NT2/D1 (cell line): ENCODE measurements at regions not wholly inside any gene's neighbourhood (a gene's known extent, or its start where the extent isn't known, plus 50 kb on each side); places are given as distances from the start of the nearest gene placed in this dataset.

Experiments
- DNase-seq: peaks from one replicate; pipeline ENCODE4 v3.0.0-alpha.2; 2011; ENCODE audit warnings: low read depth, low spot score
- H3K27me3 ChIP-seq: 2 replicates; pipeline ENCODE4 v1.6.0; 2011; ENCODE audit warnings: mild to moderate bottlenecking; ENCODE audit not compliant: insufficient read length, insufficient read depth
- H3K36me3 ChIP-seq: 2 replicates; pipeline ENCODE4 v1.6.1; 2011; ENCODE audit warnings: mild to moderate bottlenecking, low read length, mixed read lengths; ENCODE audit not compliant: insufficient read depth, insufficient read length
- H3K4me1 ChIP-seq: 2 replicates; pipeline ENCODE4 v1.5.1; 2011; ENCODE audit not compliant: insufficient read depth, insufficient read length
- H3K4me3 ChIP-seq: 2 replicates; pipeline ENCODE4 v1.5.1; 2011; ENCODE audit warnings: low read depth; ENCODE audit not compliant: insufficient read length
- H3K9ac ChIP-seq: 2 replicates; pipeline ENCODE4 v1.6.0; 2011; ENCODE audit warnings: low read depth; ENCODE audit not compliant: insufficient read length
- H3K9me3 ChIP-seq: 2 replicates; pipeline ENCODE4 v1.5.1; 2011; ENCODE audit warnings: mild to moderate bottlenecking, low read length; ENCODE audit not compliant: insufficient read depth
- SUZ12 ChIP-seq: IDR thresholded peaks from 2 replicates; pipeline ENCODE4 v1.6.1; 2011; ENCODE audit not compliant: insufficient read length, insufficient read depth; ENCODE audit errors: extremely low read depth
- YY1 ChIP-seq: IDR thresholded peaks from 2 replicates; pipeline ENCODE4 v1.6.1; 2011; ENCODE audit not compliant: insufficient read length, insufficient read depth
- ZNF274 ChIP-seq: IDR thresholded peaks from 2 replicates; pipeline ENCODE4 v1.6.1; 2011; ENCODE audit warnings: mild to moderate bottlenecking, low read depth, low read length

DNA sequence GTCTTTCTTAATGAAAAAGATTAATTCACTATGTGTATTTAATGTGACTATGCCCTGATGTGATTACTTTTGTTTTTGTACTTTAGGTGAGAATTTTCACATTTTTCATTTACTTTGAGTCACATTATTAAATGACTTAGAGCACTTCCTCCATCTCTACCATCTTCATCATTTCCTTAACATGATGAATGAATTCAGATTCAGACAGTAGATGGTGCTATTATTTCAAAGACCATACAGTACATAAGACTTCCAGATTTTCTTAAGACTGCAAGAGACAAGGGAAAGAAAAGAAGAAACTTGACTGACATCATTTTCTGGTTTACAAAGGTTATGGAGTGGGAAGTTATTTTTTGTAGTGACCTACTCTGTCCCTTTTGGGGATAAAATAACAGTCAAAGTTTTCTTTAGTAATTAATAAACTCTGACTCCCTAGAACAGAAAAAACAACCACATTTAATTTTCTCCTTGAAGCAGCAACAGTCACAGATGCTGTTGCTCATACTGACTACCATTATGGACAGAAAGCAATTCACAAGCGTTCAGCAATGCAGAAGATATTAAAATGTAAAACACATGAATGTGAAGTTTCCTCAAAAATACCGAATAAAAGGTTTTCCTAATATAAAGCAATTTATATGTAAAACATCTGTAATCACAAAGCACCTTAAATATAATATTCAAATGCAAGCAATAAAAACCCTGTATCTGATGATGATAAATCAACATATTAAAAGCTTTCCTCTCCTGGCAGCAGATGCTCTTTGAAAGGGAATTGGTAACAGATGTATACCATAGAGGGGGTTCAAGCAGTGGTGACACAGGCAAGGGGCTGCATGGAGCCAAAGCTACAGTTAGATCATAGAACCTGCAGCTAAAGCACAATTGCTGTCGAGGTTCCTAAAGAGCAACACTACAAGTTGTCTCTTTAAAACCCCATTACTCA, 1010.9 kb upstream of the NXPH2 start:
- no peak overlapping the region for H3K9ac ChIP-seq
- H3K9me3 ChIP-seq, result no peaks in the 10 kb centered on the region
- peak; percentile 9 for DNase-seq
- TF ChIP-seq YY1 (no peak), ZNF274 (no peak), SUZ12 (no peak)
- H3K36me3 ChIP-seq, result no peaks in the 10 kb centered on the region
- no peaks in the 10 kb centered on the region for H3K27me3 ChIP-seq
- H3K4me1 ChIP-seq, result no peaks in the 10 kb centered on the region
- no peak overlapping the region for H3K4me3 ChIP-seq

DNA sequence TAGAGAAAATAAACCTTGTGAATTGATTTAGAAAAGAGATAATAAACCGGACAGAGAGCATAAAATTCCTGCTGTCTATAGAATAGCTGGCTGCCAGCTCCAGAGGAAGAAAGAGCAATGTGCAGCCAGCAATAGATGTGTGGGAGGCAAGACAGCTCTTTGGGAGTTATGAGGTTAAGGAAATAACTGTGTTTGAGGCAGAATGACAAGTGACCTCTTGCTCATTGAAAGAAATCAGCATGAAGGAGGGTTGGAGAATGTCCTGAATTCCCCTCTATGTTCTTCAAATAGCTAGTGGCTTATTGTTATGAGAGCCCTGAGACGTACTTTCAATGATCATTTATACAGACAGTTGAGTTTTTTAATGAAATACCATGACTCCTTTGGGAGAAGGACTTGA, 1009.9 kb upstream of the NXPH2 start:
- DNase-seq, result no peak
- Histone ChIP-seq H3K27me3 (no peaks in the 10 kb centered on the region), H3K9ac (no peak overlapping the region), H3K4me1 (no peaks in the 10 kb centered on the region), H3K36me3 (no peaks in the 10 kb centered on the region), H3K9me3 (no peaks in the 10 kb centered on the region), H3K4me3 (no peak overlapping the region)
- TF ChIP-seq SUZ12, result no peak
- no peak for TF ChIP-seq ZNF274
- no peak for TF ChIP-seq YY1

DNA sequence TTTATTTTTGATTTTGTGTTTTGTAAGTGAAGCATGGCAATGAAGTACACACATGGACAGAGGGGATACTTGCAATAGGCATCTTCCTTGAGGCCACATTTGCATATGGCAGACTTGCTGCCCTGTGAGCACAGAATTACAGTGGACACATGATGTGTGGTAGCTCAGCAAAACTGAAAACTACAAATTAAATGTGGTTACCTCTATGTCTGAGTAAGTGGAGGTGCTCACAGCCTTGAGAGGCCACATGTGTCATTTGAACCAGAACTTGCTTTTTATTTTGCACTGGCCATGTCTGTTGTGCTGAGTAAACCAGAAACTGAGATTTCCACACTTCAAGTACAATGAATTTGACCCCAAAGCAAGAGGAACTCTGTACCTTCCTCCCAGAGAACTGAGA, 998.5 kb upstream of the NXPH2 start:
- H3K27me3 ChIP-seq, result no peaks in the 10 kb centered on the region
- H3K9ac ChIP-seq, result no peak overlapping the region
- no peaks in the 10 kb centered on the region for H3K36me3 ChIP-seq
- TF ChIP-seq ZNF274, result no peak
- no peak for TF ChIP-seq SUZ12
- TF ChIP-seq YY1, result no peak
- H3K4me1 ChIP-seq, result no peaks in the 10 kb centered on the region
- no peaks in the 10 kb centered on the region for H3K9me3 ChIP-seq
- no peak overlapping the region for H3K4me3 ChIP-seq
- DNase-seq, result no peak

DNA sequence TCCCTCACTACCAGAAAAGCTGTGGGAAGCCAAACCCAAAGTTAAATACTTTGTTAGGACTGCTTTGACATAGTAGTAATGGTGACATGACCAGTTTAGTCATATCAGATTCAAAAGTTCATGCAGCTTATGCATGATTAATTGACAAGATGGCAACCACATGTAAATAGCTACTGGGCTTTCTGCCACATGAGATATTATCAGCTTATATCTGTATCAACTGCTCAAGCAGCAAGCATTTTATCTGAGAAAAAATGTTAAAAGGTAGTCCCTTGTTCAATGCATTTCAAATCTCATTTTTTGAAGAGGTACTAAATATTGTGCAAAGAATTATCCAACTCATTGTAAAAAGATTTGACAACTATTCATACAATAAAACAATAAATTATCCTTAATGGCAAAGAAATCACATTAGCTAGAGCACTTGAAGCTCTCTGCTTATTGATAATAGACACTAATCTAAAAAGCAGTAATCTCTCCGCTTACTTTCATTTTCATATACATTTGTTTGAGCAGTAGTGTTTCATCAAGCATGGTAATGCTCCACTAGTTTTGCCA, 993.6 kb upstream of the NXPH2 start:
- H3K36me3 ChIP-seq, result no peaks in the 10 kb centered on the region
- H3K9ac ChIP-seq, result no peak overlapping the region
- no peaks in the 10 kb centered on the region for H3K4me1 ChIP-seq
- H3K9me3 ChIP-seq, result no peaks in the 10 kb centered on the region
- TF ChIP-seq YY1 (no peak), SUZ12 (no peak), ZNF274 (no peak)
- no peaks in the 10 kb centered on the region for H3K27me3 ChIP-seq
- no peak for DNase-seq
- no peak overlapping the region for H3K4me3 ChIP-seq

DNA sequence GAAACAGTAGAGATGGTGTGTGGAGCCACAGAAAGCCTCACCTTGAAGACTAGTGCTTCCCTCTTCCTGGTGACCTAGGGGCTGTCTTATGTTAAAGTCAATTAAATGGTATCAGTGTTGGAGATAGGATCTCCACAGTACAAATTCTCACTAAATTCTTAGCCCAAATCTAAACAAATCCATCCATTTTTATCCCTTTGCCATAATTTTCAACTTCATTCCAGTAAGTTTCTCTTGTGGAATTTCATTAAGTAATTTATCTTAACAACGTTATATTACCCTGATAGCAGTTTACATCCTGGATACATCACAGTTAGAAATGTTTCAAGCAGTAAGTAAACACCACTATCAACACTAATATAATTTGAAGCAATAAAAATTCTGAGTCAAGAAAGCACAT, 989.4 kb upstream of the NXPH2 start:
- H3K36me3 ChIP-seq, result no peaks in the 10 kb centered on the region
- no peaks in the 10 kb centered on the region for H3K4me1 ChIP-seq
- no peaks in the 10 kb centered on the region for H3K9me3 ChIP-seq
- TF ChIP-seq SUZ12, result no peak
- no peak for TF ChIP-seq YY1
- TF ChIP-seq ZNF274, result no peak
- DNase-seq, result no peak
- no peak overlapping the region for H3K9ac ChIP-seq
- H3K27me3 ChIP-seq, result no peaks in the 10 kb centered on the region
- H3K4me3 ChIP-seq, result no peak overlapping the region

DNA sequence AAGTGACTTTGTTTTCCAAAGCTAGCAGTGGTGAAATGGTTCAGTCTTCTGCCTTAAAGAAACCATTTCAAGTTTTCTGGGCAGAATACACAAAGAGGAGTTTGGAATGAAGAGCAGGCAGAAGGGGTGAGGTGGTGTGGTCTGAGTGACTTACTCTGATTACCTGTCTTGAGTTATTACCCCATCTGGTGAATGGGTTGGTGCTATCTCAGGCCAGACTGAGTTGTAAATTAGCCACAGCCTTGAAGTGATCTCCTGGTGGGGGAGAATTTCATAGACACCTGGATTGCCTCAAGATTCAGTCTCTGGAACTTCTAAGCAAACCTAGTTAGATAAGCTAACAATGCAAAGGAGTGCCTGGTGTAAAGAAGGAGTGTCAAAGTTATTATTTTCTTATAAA, 983.5 kb upstream of the NXPH2 start:
- H3K4me1 ChIP-seq, result no peaks in the 10 kb centered on the region
- DNase-seq, result no peak
- no peaks in the 10 kb centered on the region for H3K27me3 ChIP-seq
- no peak overlapping the region for H3K9ac ChIP-seq
- H3K36me3 ChIP-seq, result no peaks in the 10 kb centered on the region
- no peaks in the 10 kb centered on the region for H3K9me3 ChIP-seq
- TF ChIP-seq SUZ12 (no peak), ZNF274 (no peak), YY1 (no peak)
- H3K4me3 ChIP-seq, result no peak overlapping the region

DNA sequence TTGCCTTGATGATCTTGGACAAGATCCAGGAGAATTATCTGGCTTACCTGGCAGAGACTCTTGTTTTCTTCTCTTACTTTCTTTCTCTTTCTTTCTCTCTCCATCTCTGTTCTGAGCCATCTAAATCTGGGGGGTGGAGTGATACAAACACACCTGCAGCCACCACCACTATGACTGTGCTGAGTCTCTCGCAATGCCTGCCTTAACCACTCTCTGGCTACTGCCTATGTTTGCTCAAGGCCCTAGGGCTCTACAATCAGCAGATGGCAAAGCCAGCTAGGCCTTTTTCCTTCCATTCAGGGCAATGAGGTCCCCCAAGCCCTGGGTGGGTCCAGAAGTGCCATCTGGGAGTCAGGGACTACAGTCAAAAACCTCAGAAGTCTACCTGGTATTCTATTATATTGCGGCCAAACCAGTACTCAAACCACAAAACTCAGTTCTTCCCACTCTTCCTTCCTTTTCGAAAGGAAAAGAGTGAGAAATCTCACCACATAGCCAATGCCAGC, 978.9 kb upstream of the NXPH2 start:
- TF ChIP-seq ZNF274, result no peak
- TF ChIP-seq SUZ12, result no peak
- no peak for TF ChIP-seq YY1

More for the DNA sequence above, 978.9 kb upstream of the NXPH2 start:
- Histone ChIP-seq H3K36me3 (no peaks in the 10 kb centered on the region), H3K9me3 (peaks cover 11% of the 10 kb centered on the region), H3K27me3 (no peaks in the 10 kb centered on the region), H3K9ac (no peak overlapping the region), H3K4me1 (no peaks in the 10 kb centered on the region), H3K4me3 (no peak overlapping the region)
- no peak for DNase-seq
